ENCODE measurements at regions not wholly inside any gene's neighbourhood (a gene's known extent, or its start where the extent isn't known, plus 50 kb on each side); places are given as distances from the start of the nearest gene placed in this dataset.

GRCh38 chr18:27871726-27872125, 305.2 kb downstream of the CDH2 start:
- no peaks in the 10 kb centered on the region for H3K27me3 ChIP-seq
- no peaks in the 10 kb centered on the region for H3K4me1 ChIP-seq
- no peak overlapping the region for H3K4me3 ChIP-seq
- 60 to 79% methylated on average over 3 to 5 of the region's 5 CpGs for WGBS, 2 donors (ENCODE audit: low coverage in 1 of 2)
- H3K27ac ChIP-seq = no peak overlapping the region
- ATAC-seq = no peak
- H3K9me3 ChIP-seq = no peaks in the 10 kb centered on the region
- H3K36me3 ChIP-seq = no peaks in the 10 kb centered on the region
- TF ChIP-seq, protein P1, sequence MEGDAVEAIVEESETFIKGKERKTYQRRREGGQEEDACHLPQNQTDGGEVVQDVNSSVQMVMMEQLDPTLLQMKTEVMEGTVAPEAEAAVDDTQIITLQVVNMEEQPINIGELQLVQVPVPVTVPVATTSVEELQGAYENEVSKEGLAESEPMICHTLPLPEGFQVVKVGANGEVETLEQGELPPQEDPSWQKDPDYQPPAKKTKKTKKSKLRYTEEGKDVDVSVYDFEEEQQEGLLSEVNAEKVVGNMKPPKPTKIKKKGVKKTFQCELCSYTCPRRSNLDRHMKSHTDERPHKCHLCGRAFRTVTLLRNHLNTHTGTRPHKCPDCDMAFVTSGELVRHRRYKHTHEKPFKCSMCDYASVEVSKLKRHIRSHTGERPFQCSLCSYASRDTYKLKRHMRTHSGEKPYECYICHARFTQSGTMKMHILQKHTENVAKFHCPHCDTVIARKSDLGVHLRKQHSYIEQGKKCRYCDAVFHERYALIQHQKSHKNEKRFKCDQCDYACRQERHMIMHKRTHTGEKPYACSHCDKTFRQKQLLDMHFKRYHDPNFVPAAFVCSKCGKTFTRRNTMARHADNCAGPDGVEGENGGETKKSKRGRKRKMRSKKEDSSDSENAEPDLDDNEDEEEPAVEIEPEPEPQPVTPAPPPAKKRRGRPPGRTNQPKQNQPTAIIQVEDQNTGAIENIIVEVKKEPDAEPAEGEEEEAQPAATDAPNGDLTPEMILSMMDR (IDR thresholded peaks at IDR 0.05) = no peak
- TF ChIP-seq EP300 (IDR thresholded peaks at IDR 0.05) = no peak
- no peak for TF ChIP-seq POLR2AphosphoS5 (IDR thresholded peaks at IDR 0.05)
- TF ChIP-seq POLR2A (IDR thresholded peaks at IDR 0.05) = no peak

DNA sequence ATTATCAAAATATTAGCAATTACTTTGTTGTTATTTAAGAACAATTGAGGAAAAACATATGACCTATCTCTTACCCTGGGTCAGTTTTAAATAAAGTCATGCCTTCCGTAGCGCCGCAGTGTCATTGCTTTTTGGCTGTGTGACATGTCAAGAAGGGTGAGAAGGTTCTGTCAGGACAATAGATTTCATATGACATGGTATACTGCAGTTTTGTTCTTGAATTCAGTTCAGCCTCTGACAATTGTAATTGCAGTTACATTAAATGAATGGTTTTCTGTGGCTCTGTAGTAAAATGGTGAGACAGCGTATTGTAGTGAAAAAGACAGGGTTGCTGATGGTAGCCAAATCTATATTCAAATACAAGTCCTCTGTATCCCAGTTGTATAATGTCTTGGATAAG, 307.2 kb downstream of the CDH2 start:
- WGBS, 2 donors (ENCODE audit: low coverage in 1 of 2) = 81 to 91% methylated on average over 4 of the region's 4 CpGs
- no peak for TF ChIP-seq POLR2AphosphoS5 (IDR thresholded peaks at IDR 0.05)
- no peak for TF ChIP-seq POLR2A (IDR thresholded peaks at IDR 0.05)
- TF ChIP-seq, protein P1 (IDR thresholded peaks at IDR 0.05) = no peak
- TF ChIP-seq EP300 (IDR thresholded peaks at IDR 0.05) = no peak
- Histone ChIP-seq H3K4me1 (no peaks in the 10 kb centered on the region), H3K4me3 (no peak overlapping the region), H3K27me3 (no peaks in the 10 kb centered on the region), H3K9me3 (no peaks in the 10 kb centered on the region), H3K36me3 (no peaks in the 10 kb centered on the region), H3K27ac (no peak overlapping the region)
- ATAC-seq = no peak

- Histone ChIP-seq H3K4me3 (no peak overlapping the region), H3K9me3 (no peaks in the 10 kb centered on the region), H3K36me3 (no peaks in the 10 kb centered on the region), H3K4me1 (no peaks in the 10 kb centered on the region), H3K27ac (no peak overlapping the region), H3K27me3 (no peaks in the 10 kb centered on the region)
- no peak for ATAC-seq
- WGBS, 2 donors (ENCODE audit: low coverage in 1 of 2) = 81% methylated on average over 1 of the region's 1 CpG; no CpG with 5 or more reads in 1 of the 2 donors
- no peak for TF ChIP-seq POLR2AphosphoS5 (IDR thresholded peaks at IDR 0.05)
- no peak for TF ChIP-seq POLR2A (IDR thresholded peaks at IDR 0.05)
Measured at GRCh38 chr18:27865431-27865830, 311.5 kb downstream of the CDH2 start.

- Histone ChIP-seq H3K27ac (no peak overlapping the region), H3K4me3 (no peak overlapping the region), H3K27me3 (no peaks in the 10 kb centered on the region), H3K9me3 (no peaks in the 10 kb centered on the region), H3K4me1 (no peaks in the 10 kb centered on the region), H3K36me3 (no peaks in the 10 kb centered on the region)
- 38 to 50% methylated on average over 3 to 4 of the region's 4 CpGs for WGBS, 2 donors (ENCODE audit: low coverage in 1 of 2)
- no peak for TF ChIP-seq POLR2AphosphoS5 (IDR thresholded peaks at IDR 0.05)
- TF ChIP-seq, protein P1 (IDR thresholded peaks at IDR 0.05) = no peak
- TF ChIP-seq EP300 (IDR thresholded peaks at IDR 0.05) = no peak
- TF ChIP-seq POLR2A (IDR thresholded peaks at IDR 0.05) = no peak
- no peak for ATAC-seq
Measured at GRCh38 chr18:27863780-27864430, 313.0 kb downstream of the CDH2 start.

DNA sequence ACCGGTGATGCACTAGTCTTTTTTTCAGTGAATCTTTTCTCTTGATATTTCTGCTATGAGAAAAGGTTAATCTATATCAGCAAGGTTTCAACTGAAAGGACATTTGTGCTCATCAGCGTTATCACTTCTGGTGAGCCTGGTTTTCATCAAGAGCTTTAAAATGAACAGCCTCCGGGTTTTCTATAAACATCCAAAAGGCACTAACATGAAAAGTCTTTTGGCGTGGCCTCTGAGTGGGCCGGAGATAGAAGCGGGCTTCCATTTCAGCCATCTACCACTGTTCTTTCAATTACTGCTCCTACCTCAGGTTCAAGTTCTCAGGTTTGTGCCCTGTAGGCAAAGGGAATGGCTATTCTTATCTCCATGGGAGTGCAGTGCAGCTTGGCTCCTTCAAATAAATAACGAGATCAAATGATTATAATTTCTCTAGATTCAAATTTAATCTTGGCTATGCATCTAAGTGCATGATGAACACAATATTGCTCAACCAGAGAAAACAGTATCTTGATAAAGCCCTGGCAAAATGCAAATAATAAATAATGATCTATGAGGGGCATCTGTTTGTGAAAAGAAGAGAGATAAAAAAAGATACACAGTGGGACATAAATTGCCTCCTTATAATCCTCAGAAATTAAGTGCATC, 314.8 kb downstream of the CDH2 start:
- Histone ChIP-seq H3K4me3 (no peak overlapping the region), H3K27me3 (no peaks in the 10 kb centered on the region), H3K36me3 (no peaks in the 10 kb centered on the region), H3K4me1 (no peaks in the 10 kb centered on the region), H3K9me3 (no peaks in the 10 kb centered on the region), H3K27ac (no peak overlapping the region)
- ATAC-seq = no peak
- 59 to 76% methylated on average over 6 to 7 of the region's 7 CpGs for WGBS, 2 donors (ENCODE audit: low coverage in 1 of 2)
- TF ChIP-seq, protein P1 (IDR thresholded peaks at IDR 0.05) = no peak
- TF ChIP-seq POLR2A (IDR thresholded peaks at IDR 0.05) = no peak
- TF ChIP-seq POLR2AphosphoS5 (IDR thresholded peaks at IDR 0.05) = no peak
- no peak for TF ChIP-seq EP300 (IDR thresholded peaks at IDR 0.05)
